Endothelial cell of umbilical vein (primary cell): ENCODE measurements at regions not wholly inside any gene's neighbourhood (a gene's known extent, or its start where the extent isn't known, plus 50 kb on each side); places are given as distances from the start of the nearest gene placed in this dataset.

Experiments
- CTCF ChIP-seq, 2 donors: IDR thresholded peaks; 1 replicate in 1 of 2; 2 replicates in 1 of 2; pipeline ENCODE4 v1.5.1; 2011; ENCODE audit warnings: low read length in 2 of 2, mild to moderate bottlenecking in 2 of 2, moderate library complexity in 2 of 2, control low read depth in 1 of 2, inconsistent platforms in 1 of 2, low read depth in 1 of 2; ENCODE audit not compliant: insufficient read depth in 1 of 2; ENCODE audit errors: extremely low read depth in 1 of 2
- EZH2 ChIP-seq: IDR thresholded peaks from 2 replicates; pipeline ENCODE4 v1.6.1; 2012; ENCODE audit warnings: borderline replicate concordance, low read depth, mild to moderate bottlenecking, moderate library complexity, low read length, inconsistent platforms; ENCODE audit not compliant: severe bottlenecking
- JUN ChIP-seq: IDR thresholded peaks from 2 replicates; pipeline ENCODE4 v1.6.1; 2011; ENCODE audit warnings: borderline replicate concordance, low read depth; ENCODE audit not compliant: insufficient read length, insufficient read depth
- MAX ChIP-seq: IDR thresholded peaks from 2 replicates; pipeline ENCODE4 v1.6.1; 2011; ENCODE audit not compliant: insufficient read depth, insufficient read length
- MYC ChIP-seq: IDR thresholded peaks from one replicate; pipeline ENCODE4 v1.6.1; 2011; ENCODE audit warnings: mild to moderate bottlenecking, low read depth, low read length
- POLR2A ChIP-seq: IDR thresholded peaks from 2 replicates; pipeline ENCODE4 v1.6.1; 2012; ENCODE audit warnings: low read depth, mild to moderate bottlenecking, control low read depth, low read length
- POLR2AphosphoS5 ChIP-seq: IDR thresholded peaks from 2 replicates; pipeline ENCODE4 v1.6.1; 2012; ENCODE audit warnings: low read depth, mild to moderate bottlenecking, control low read depth, low read length, moderate library complexity; ENCODE audit not compliant: insufficient read depth

GRCh38 chr13:46468570-46469463 is 81.8 kb upstream of the RUBCNL start:
- TF ChIP-seq CTCF (IDR thresholded peaks at IDR 0.05; ENCODE audit: extremely low read depth in 1 of 2, insufficient read depth in 1 of 2, low read depth in 1 of 2, low read length in 2 of 2) (no peak), EZH2 (no peak), POLR2A (no peak), POLR2AphosphoS5 (no peak), MAX (no peak), MYC (no peak), JUN (no peak)
